Liver (tissue), 8 donors: ENCODE measurements at regions not wholly inside any gene's neighbourhood (a gene's known extent, or its start where the extent isn't known, plus 50 kb on each side); places are given as distances from the start of the nearest gene placed in this dataset.

ENCODE experiments used
- DNase-seq: peaks from one replicate; pipeline ENCODE4 v3.0.0-alpha.2; 2017; ENCODE audit warnings: low spot score
- H3K27ac ChIP-seq, 2 donors: one replicate each; pipeline ENCODE4 v1.7.0; 2013; ENCODE audit warnings: inconsistent platforms in 2 of 2, low read length in 2 of 2, control low read depth in 1 of 2, low read depth in 1 of 2, mild to moderate bottlenecking in 1 of 2
- H3K27me3 ChIP-seq, 4 donors: one replicate each; pipeline versions ENCODE4 v1.6.1 to v1.7.0; 2013; ENCODE audit warnings: low read length in 3 of 4, inconsistent platforms in 1 of 4, mild to moderate bottlenecking in 1 of 4, moderate library complexity in 1 of 4; ENCODE audit not compliant: control insufficient read depth in 4 of 4, insufficient read depth in 4 of 4
- H3K36me3 ChIP-seq, 4 donors: one replicate each; pipeline versions ENCODE4 v1.6.1 to v1.7.0; 2013; ENCODE audit warnings: low read length in 3 of 4, mild to moderate bottlenecking in 3 of 4, low read depth in 1 of 4, moderate library complexity in 1 of 4; ENCODE audit not compliant: control insufficient read depth in 4 of 4, insufficient read depth in 3 of 4
- H3K4me1 ChIP-seq, 4 donors: one replicate each; pipeline versions ENCODE4 v1.6.1 to v1.7.0; 2013; ENCODE audit warnings: low read length in 3 of 4, mild to moderate bottlenecking in 3 of 4, moderate library complexity in 1 of 4; ENCODE audit not compliant: control insufficient read depth in 4 of 4, insufficient read depth in 4 of 4
- H3K4me3 ChIP-seq, 3 donors: one replicate each; pipeline versions ENCODE4 v1.6.1 to v1.7.0; 2013; ENCODE audit warnings: low read length in 3 of 3, control low read depth in 1 of 3, low read depth in 1 of 3, mild to moderate bottlenecking in 1 of 3
- H3K9ac ChIP-seq, 2 donors: one replicate each; pipeline ENCODE4 v1.7.0; 2013; ENCODE audit warnings: low read length in 2 of 2, mild to moderate bottlenecking in 2 of 2, moderate library complexity in 2 of 2, control low read depth in 1 of 2, low read depth in 1 of 2
- H3K9me3 ChIP-seq, 4 donors: one replicate each; pipeline versions ENCODE4 v1.6.1 to v1.7.0; 2013; ENCODE audit warnings: low read length in 3 of 4; ENCODE audit not compliant: control insufficient read depth in 4 of 4
- CTCF ChIP-seq: fragments of 150-350 bp; IDR thresholded peaks from 2 replicates; pipeline ENCODE4 v1.5.1; 2017; ENCODE audit warnings: improper control_type of control experiment, low read depth, low read length; ENCODE audit not compliant: missing input control
- EGR1 ChIP-seq, 2 donors: IDR thresholded peaks; 2 replicates each; pipeline ENCODE4 v1.6.1; 2016 to 2018; ENCODE audit warnings: antibody characterized with exemption in 2 of 2, low read depth in 2 of 2
- FOXA1 ChIP-seq: IDR thresholded peaks from 2 replicates; pipeline ENCODE4 v1.6.1; 2016; ENCODE audit warnings: antibody characterized with exemption
- FOXA2 ChIP-seq: IDR thresholded peaks from 2 replicates; pipeline ENCODE4 v1.6.1; 2016; ENCODE audit warnings: antibody characterized with exemption
- GABPA ChIP-seq, 2 donors: IDR thresholded peaks in 1 of 2; conservative IDR thresholded peaks in 1 of 2; 2 replicates each; pipeline ENCODE4 v1.6.1; 2016; ENCODE audit warnings: antibody characterized with exemption in 2 of 2, mild to moderate bottlenecking in 1 of 2, moderate library complexity in 1 of 2
- HNF4A ChIP-seq, 2 donors: conservative IDR thresholded peaks; 2 replicates each; pipeline ENCODE4 v1.6.1; 2016; ENCODE audit warnings: antibody characterized with exemption in 2 of 2, mild to moderate bottlenecking in 2 of 2
- HNF4G ChIP-seq: IDR thresholded peaks from 2 replicates; pipeline ENCODE4 v1.6.1; 2016; ENCODE audit warnings: antibody characterized with exemption
- JUND ChIP-seq, 2 donors: IDR thresholded peaks; 2 replicates each; pipeline ENCODE4 v1.6.1; 2016; ENCODE audit warnings: antibody characterized with exemption in 2 of 2
- MAX ChIP-seq: IDR thresholded peaks from 2 replicates; pipeline ENCODE4 v1.6.1; 2016; ENCODE audit warnings: antibody characterized with exemption
- NR2F2 ChIP-seq: IDR thresholded peaks from 2 replicates; pipeline ENCODE4 v1.6.1; 2016; ENCODE audit warnings: antibody characterized with exemption
- RAD21 ChIP-seq, 2 donors: IDR thresholded peaks; 2 replicates each; pipeline ENCODE4 v1.6.1; 2016; ENCODE audit warnings: antibody characterized with exemption in 2 of 2, mild to moderate bottlenecking in 2 of 2
- REST ChIP-seq: IDR thresholded peaks from 2 replicates; pipeline ENCODE4 v1.6.1; 2016; ENCODE audit warnings: antibody characterized with exemption, mild to moderate bottlenecking
- TAF1 ChIP-seq: conservative IDR thresholded peaks from 2 replicates; pipeline ENCODE4 v1.6.1; 2016; ENCODE audit warnings: antibody characterized with exemption, mild to moderate bottlenecking
- YY1 ChIP-seq: IDR thresholded peaks from 2 replicates; pipeline ENCODE4 v1.6.1; 2016; ENCODE audit warnings: antibody characterized with exemption, mild to moderate bottlenecking
- ZBTB33 ChIP-seq: IDR thresholded peaks from 2 replicates; pipeline ENCODE4 v1.6.1; 2016; ENCODE audit warnings: antibody characterized with exemption
- WGBS: extraction: QIAGEN DNeasy Blood & Tissue Kit; methylation state at CpG from one replicate; pipeline ENCODE4 v1.1.7; 2013; 5-methylcytosine and 5-hydroxymethylcytosine counted together
- donor health status: healthy.
- donor health status: healthy.
- donor health status: healthy.
- donor health status: healthy.
- donor health status: healthy.

- WGBS = 84% methylated on average over 3 of the region's 3 CpGs
- Histone ChIP-seq H3K4me1 (no peaks in the 10 kb centered on the region), H3K4me3 (no peak overlapping the region), H3K9ac (no peak overlapping the region), H3K36me3 (no peaks in the 10 kb centered on the region), H3K27ac (no peak overlapping the region), H3K27me3 (no peaks in the 10 kb centered on the region), H3K9me3 (no peaks in the 10 kb centered on the region)
- no peak for TF ChIP-seq MAX
- TF ChIP-seq HNF4A (conservative IDR thresholded peaks at IDR 0.05) = no peak
- no peak for TF ChIP-seq YY1
- no peak for TF ChIP-seq CTCF
- TF ChIP-seq FOXA1 = no peak
- TF ChIP-seq NR2F2 = no peak
- TF ChIP-seq EGR1 (IDR thresholded peaks at IDR 0.05; ENCODE audit: low read depth in 2 of 2) = no peak
- TF ChIP-seq ZBTB33 = no peak
- TF ChIP-seq JUND (IDR thresholded peaks at IDR 0.05) = no peak
- no peak for TF ChIP-seq FOXA2
- TF ChIP-seq HNF4G = no peak
- no peak for TF ChIP-seq RAD21 (IDR thresholded peaks at IDR 0.05)
- no peak for TF ChIP-seq REST
- no peak for TF ChIP-seq GABPA (IDR thresholded peaks at IDR 0.05 in 1 of 2, conservative IDR thresholded peaks at IDR 0.05 in 1 of 2)
- no peak for DNase-seq
Measured at GRCh38 chr13:106942563-106942962, 374.6 kb upstream of the ARGLU1 start.

GRCh38 chr13:106941779-106942178 is 373.8 kb upstream of the ARGLU1 start:
- 90% methylated on average over 8 of the region's 8 CpGs for WGBS
- Histone ChIP-seq H3K4me3 (no peak overlapping the region), H3K9ac (no peak overlapping the region), H3K9me3 (no peaks in the 10 kb centered on the region), H3K27ac (no peak overlapping the region), H3K4me1 (no peaks in the 10 kb centered on the region), H3K36me3 (no peaks in the 10 kb centered on the region), H3K27me3 (no peaks in the 10 kb centered on the region)
- DNase-seq = no peak
- TF ChIP-seq YY1 = no peak
- TF ChIP-seq TAF1 = no peak
- TF ChIP-seq MAX = no peak
- no peak for TF ChIP-seq RAD21 (IDR thresholded peaks at IDR 0.05)
- TF ChIP-seq REST = no peak
- no peak for TF ChIP-seq CTCF
